Liver (tissue), 8 donors: ENCODE measurements at regions not wholly inside any gene's neighbourhood (a gene's known extent, or its start where the extent isn't known, plus 50 kb on each side); places are given as distances from the start of the nearest gene placed in this dataset.

Source experiments
- DNase-seq: peaks from one replicate; pipeline ENCODE4 v3.0.0-alpha.2; 2017; ENCODE audit warnings: low spot score
- H3K27ac ChIP-seq, 2 donors: one replicate each; pipeline ENCODE4 v1.7.0; 2013; ENCODE audit warnings: inconsistent platforms in 2 of 2, low read length in 2 of 2, control low read depth in 1 of 2, low read depth in 1 of 2, mild to moderate bottlenecking in 1 of 2
- H3K27me3 ChIP-seq, 4 donors: one replicate each; pipeline versions ENCODE4 v1.6.1 to v1.7.0; 2013; ENCODE audit warnings: low read length in 3 of 4, inconsistent platforms in 1 of 4, mild to moderate bottlenecking in 1 of 4, moderate library complexity in 1 of 4; ENCODE audit not compliant: control insufficient read depth in 4 of 4, insufficient read depth in 4 of 4
- H3K36me3 ChIP-seq, 4 donors: one replicate each; pipeline versions ENCODE4 v1.6.1 to v1.7.0; 2013; ENCODE audit warnings: low read length in 3 of 4, mild to moderate bottlenecking in 3 of 4, low read depth in 1 of 4, moderate library complexity in 1 of 4; ENCODE audit not compliant: control insufficient read depth in 4 of 4, insufficient read depth in 3 of 4
- H3K4me1 ChIP-seq, 4 donors: one replicate each; pipeline versions ENCODE4 v1.6.1 to v1.7.0; 2013; ENCODE audit warnings: low read length in 3 of 4, mild to moderate bottlenecking in 3 of 4, moderate library complexity in 1 of 4; ENCODE audit not compliant: control insufficient read depth in 4 of 4, insufficient read depth in 4 of 4
- H3K4me3 ChIP-seq, 3 donors: one replicate each; pipeline versions ENCODE4 v1.6.1 to v1.7.0; 2013; ENCODE audit warnings: low read length in 3 of 3, control low read depth in 1 of 3, low read depth in 1 of 3, mild to moderate bottlenecking in 1 of 3
- H3K9ac ChIP-seq, 2 donors: one replicate each; pipeline ENCODE4 v1.7.0; 2013; ENCODE audit warnings: low read length in 2 of 2, mild to moderate bottlenecking in 2 of 2, moderate library complexity in 2 of 2, control low read depth in 1 of 2, low read depth in 1 of 2
- H3K9me3 ChIP-seq, 4 donors: one replicate each; pipeline versions ENCODE4 v1.6.1 to v1.7.0; 2013; ENCODE audit warnings: low read length in 3 of 4; ENCODE audit not compliant: control insufficient read depth in 4 of 4
- ATF3 ChIP-seq: IDR thresholded peaks from 2 replicates; pipeline ENCODE4 v1.6.1; 2016; ENCODE audit warnings: antibody characterized with exemption
- CTCF ChIP-seq: fragments of 150-350 bp; IDR thresholded peaks from 2 replicates; pipeline ENCODE4 v1.5.1; 2017; ENCODE audit warnings: improper control_type of control experiment, low read depth, low read length; ENCODE audit not compliant: missing input control
- EGR1 ChIP-seq, 2 donors: IDR thresholded peaks; 2 replicates each; pipeline ENCODE4 v1.6.1; 2016 to 2018; ENCODE audit warnings: antibody characterized with exemption in 2 of 2, low read depth in 2 of 2
- FOXA1 ChIP-seq: IDR thresholded peaks from 2 replicates; pipeline ENCODE4 v1.6.1; 2016; ENCODE audit warnings: antibody characterized with exemption
- FOXA2 ChIP-seq: IDR thresholded peaks from 2 replicates; pipeline ENCODE4 v1.6.1; 2016; ENCODE audit warnings: antibody characterized with exemption
- GABPA ChIP-seq, 2 donors: IDR thresholded peaks in 1 of 2; conservative IDR thresholded peaks in 1 of 2; 2 replicates each; pipeline ENCODE4 v1.6.1; 2016; ENCODE audit warnings: antibody characterized with exemption in 2 of 2, mild to moderate bottlenecking in 1 of 2, moderate library complexity in 1 of 2
- HNF4A ChIP-seq, 2 donors: conservative IDR thresholded peaks; 2 replicates each; pipeline ENCODE4 v1.6.1; 2016; ENCODE audit warnings: antibody characterized with exemption in 2 of 2, mild to moderate bottlenecking in 2 of 2
- HNF4G ChIP-seq: IDR thresholded peaks from 2 replicates; pipeline ENCODE4 v1.6.1; 2016; ENCODE audit warnings: antibody characterized with exemption
- JUND ChIP-seq, 2 donors: IDR thresholded peaks; 2 replicates each; pipeline ENCODE4 v1.6.1; 2016; ENCODE audit warnings: antibody characterized with exemption in 2 of 2
- MAX ChIP-seq: IDR thresholded peaks from 2 replicates; pipeline ENCODE4 v1.6.1; 2016; ENCODE audit warnings: antibody characterized with exemption
- NR2F2 ChIP-seq: IDR thresholded peaks from 2 replicates; pipeline ENCODE4 v1.6.1; 2016; ENCODE audit warnings: antibody characterized with exemption
- RAD21 ChIP-seq, 2 donors: IDR thresholded peaks; 2 replicates each; pipeline ENCODE4 v1.6.1; 2016; ENCODE audit warnings: antibody characterized with exemption in 2 of 2, mild to moderate bottlenecking in 2 of 2
- RXRA ChIP-seq, 2 donors: IDR thresholded peaks; 2 replicates each; pipeline ENCODE4 v1.6.1; 2017 to 2018; ENCODE audit warnings: antibody characterized with exemption in 2 of 2, mild to moderate bottlenecking in 1 of 2
- SP1 ChIP-seq: IDR thresholded peaks from 2 replicates; pipeline ENCODE4 v1.6.1; 2018; ENCODE audit warnings: antibody characterized with exemption, mild to moderate bottlenecking
- TAF1 ChIP-seq: conservative IDR thresholded peaks from 2 replicates; pipeline ENCODE4 v1.6.1; 2016; ENCODE audit warnings: antibody characterized with exemption, mild to moderate bottlenecking
- YY1 ChIP-seq: IDR thresholded peaks from 2 replicates; pipeline ENCODE4 v1.6.1; 2016; ENCODE audit warnings: antibody characterized with exemption, mild to moderate bottlenecking
- ZBTB33 ChIP-seq: IDR thresholded peaks from 2 replicates; pipeline ENCODE4 v1.6.1; 2016; ENCODE audit warnings: antibody characterized with exemption
- WGBS: extraction: QIAGEN DNeasy Blood & Tissue Kit; methylation state at CpG from one replicate; pipeline ENCODE4 v1.1.7; 2013; 5-methylcytosine and 5-hydroxymethylcytosine counted together
- TF ChIP-seq, protein P1 (sequence below): IDR thresholded peaks from 2 replicates; pipeline ENCODE4 v1.6.1; 2016; ENCODE audit warnings: antibody characterized with exemption, mild to moderate bottlenecking
- donor health status: healthy.
- donor health status: healthy.
- donor health status: healthy.
- donor health status: healthy.
- donor health status: healthy.

- TF ChIP-seq MAX (no peak), ZBTB33 (no peak), TAF1 (no peak), FOXA1 (no peak), HNF4G (no peak), NR2F2 (no peak), HNF4A (conservative IDR thresholded peaks at IDR 0.05) (no peak), GABPA (IDR thresholded peaks at IDR 0.05 in 1 of 2, conservative IDR thresholded peaks at IDR 0.05 in 1 of 2) (no peak), YY1 (no peak), CTCF (no peak), FOXA2 (no peak), RXRA (IDR thresholded peaks at IDR 0.05) (no peak), EGR1 (IDR thresholded peaks at IDR 0.05; ENCODE audit: low read depth in 2 of 2) (no peak), SP1 (no peak)
- WGBS, result 90% methylated on average over 7 of the region's 7 CpGs
- Histone ChIP-seq H3K27ac (no peak overlapping the region), H3K9ac (no peak overlapping the region), H3K36me3 (no peaks in the 10 kb centered on the region), H3K4me1 (no peaks in the 10 kb centered on the region), H3K9me3 (no peaks in the 10 kb centered on the region), H3K27me3 (no peaks in the 10 kb centered on the region), H3K4me3 (no peak overlapping the region)
- DNase-seq, result no peak
Measured at GRCh38 chr9:90967145-90967538, 165.5 kb downstream of the SYK start.

DNA sequence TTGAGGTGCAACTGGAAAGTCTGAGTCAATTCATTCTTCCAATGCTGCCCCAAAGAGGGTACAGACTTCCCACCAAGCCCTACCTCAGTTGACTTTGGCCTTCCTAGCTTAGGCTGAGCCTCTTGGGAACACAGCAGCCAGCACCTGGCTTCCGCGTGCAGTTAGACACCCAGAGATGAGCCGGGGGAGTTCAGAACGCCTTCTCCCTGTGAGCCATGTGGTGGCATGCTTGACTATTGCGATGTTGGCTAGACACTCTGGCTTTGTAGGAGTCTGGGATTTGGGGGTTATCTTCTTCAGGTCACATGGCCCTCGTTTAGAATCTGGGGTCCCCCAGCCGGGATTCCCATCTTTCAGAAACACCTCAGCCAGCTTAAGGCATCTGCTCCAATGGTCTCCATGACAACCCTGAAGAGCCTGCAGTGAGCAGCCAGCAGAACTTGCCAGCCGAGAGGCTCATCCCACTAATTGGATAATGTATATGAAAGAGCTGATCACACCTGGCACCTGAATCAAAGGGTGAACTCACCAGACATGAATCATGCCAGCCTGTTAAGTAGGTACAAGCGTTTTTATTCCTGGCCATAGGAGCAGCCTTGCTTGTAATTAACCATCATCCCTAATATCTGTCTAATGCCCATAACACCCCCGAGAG lies 167.5 kb downstream of the SYK start:
- no peak overlapping the region for H3K4me3 ChIP-seq
- H3K36me3 ChIP-seq, result no peaks in the 10 kb centered on the region
- no peaks in the 10 kb centered on the region for H3K27me3 ChIP-seq
- H3K9me3 ChIP-seq, result no peaks in the 10 kb centered on the region
- H3K9ac ChIP-seq, result no peak overlapping the region
- whole genome bisulfite sequencing, result 87% methylated on average over 10 of the region's 10 CpGs
- no peaks in the 10 kb centered on the region for H3K4me1 ChIP-seq
- no peak for DNase-seq
- no peak for TF ChIP-seq CTCF
- TF ChIP-seq HNF4G, result no peak
- no peak for TF ChIP-seq JUND (IDR thresholded peaks at IDR 0.05)
- TF ChIP-seq FOXA1, result no peak
- TF ChIP-seq RXRA (IDR thresholded peaks at IDR 0.05), result no peak
- TF ChIP-seq FOXA2, result no peak
- TF ChIP-seq EGR1 (IDR thresholded peaks at IDR 0.05; ENCODE audit: low read depth in 2 of 2), result no peak
- TF ChIP-seq YY1, result no peak
- TF ChIP-seq, protein P1, sequence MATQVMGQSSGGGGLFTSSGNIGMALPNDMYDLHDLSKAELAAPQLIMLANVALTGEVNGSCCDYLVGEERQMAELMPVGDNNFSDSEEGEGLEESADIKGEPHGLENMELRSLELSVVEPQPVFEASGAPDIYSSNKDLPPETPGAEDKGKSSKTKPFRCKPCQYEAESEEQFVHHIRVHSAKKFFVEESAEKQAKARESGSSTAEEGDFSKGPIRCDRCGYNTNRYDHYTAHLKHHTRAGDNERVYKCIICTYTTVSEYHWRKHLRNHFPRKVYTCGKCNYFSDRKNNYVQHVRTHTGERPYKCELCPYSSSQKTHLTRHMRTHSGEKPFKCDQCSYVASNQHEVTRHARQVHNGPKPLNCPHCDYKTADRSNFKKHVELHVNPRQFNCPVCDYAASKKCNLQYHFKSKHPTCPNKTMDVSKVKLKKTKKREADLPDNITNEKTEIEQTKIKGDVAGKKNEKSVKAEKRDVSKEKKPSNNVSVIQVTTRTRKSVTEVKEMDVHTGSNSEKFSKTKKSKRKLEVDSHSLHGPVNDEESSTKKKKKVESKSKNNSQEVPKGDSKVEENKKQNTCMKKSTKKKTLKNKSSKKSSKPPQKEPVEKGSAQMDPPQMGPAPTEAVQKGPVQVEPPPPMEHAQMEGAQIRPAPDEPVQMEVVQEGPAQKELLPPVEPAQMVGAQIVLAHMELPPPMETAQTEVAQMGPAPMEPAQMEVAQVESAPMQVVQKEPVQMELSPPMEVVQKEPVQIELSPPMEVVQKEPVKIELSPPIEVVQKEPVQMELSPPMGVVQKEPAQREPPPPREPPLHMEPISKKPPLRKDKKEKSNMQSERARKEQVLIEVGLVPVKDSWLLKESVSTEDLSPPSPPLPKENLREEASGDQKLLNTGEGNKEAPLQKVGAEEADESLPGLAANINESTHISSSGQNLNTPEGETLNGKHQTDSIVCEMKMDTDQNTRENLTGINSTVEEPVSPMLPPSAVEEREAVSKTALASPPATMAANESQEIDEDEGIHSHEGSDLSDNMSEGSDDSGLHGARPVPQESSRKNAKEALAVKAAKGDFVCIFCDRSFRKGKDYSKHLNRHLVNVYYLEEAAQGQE, result no peak
- TF ChIP-seq NR2F2, result no peak
- TF ChIP-seq RAD21 (IDR thresholded peaks at IDR 0.05), result no peak
- TF ChIP-seq SP1, result no peak
- TF ChIP-seq TAF1, result no peak
- no peak for TF ChIP-seq ZBTB33
- TF ChIP-seq ATF3, result no peak
- TF ChIP-seq MAX, result no peak
- TF ChIP-seq HNF4A (conservative IDR thresholded peaks at IDR 0.05), result no peak
- TF ChIP-seq GABPA (IDR thresholded peaks at IDR 0.05 in 1 of 2, conservative IDR thresholded peaks at IDR 0.05 in 1 of 2), result no peak
- H3K27ac ChIP-seq, result no peak overlapping the region
